Epidermal melanocyte (primary cell): ENCODE measurements at regions not wholly inside any gene's neighbourhood (a gene's known extent, or its start where the extent isn't known, plus 50 kb on each side); places are given as distances from the start of the nearest gene placed in this dataset.

Source experiments
- DNase-seq: peaks from one replicate; pipeline ENCODE4 v3.0.0; 2011; ENCODE audit warnings: low spot score; ENCODE audit not compliant: insufficient read length

DNA sequence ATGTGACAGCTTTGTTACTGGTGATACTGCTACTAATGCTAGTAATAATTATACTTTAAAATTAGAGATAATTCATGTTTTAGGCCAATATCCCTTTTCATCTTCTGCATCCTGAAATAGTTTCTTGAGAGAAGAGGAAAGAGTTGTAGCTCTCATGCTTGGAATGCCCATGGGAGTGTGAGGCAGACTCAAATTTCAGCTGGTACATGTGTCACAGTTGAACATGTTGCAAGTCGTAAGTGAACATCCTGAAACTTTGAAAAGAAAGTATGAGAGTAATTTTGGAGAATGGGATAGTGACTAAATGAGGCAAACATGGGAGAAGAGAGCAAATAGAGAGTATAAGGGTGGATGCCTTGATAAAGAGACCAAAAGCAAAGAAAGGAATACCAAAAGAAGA, 168.0 kb downstream of the TMTC3 start:
- peak; percentile 23 for DNase-seq

DNA sequence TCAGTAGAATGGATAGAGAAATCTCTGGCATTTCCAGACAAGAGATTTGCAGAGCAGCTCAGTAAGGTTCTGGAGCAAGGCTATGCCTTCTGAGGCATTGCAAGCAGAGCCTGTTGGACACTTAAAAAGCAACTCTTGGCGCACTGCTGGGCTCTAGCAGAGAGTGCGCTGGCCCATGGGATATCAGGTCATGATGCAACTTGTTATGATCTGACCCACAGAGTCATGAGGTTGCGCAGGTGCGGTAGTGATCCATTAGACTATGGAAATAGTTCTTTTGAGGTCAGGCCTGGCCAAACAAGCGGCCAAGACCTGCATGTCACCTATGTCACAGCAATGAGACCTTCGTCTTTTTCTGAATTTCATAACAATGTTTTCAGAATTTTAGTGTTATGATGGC, 168.6 kb downstream of the TMTC3 start:
- no peak for DNase-seq

- DNase-seq, result no peak
Observed at GRCh38 chr12:88313554-88313953, 171.4 kb downstream of the TMTC3 start.

DNA sequence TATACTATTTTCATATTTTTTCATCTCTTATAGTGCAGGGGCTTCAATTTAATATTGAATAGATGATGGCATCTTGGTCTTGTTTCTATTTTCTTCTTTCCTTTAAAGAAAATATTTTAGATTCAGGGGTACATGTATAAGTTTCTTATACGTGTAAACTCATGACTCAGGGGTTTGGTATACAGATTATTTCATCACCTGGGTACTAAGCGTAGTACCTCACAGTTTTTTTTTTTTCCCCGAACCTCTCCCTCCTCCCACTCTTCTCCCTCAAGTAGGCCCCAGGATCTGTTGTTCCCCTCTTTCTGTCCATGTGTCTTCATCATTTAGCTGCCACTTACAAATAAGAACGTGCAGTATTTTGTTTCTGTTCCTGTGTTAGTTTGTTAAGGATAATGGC, 172.6 kb downstream of the TMTC3 start:
- DNase-seq, result no peak

DNA sequence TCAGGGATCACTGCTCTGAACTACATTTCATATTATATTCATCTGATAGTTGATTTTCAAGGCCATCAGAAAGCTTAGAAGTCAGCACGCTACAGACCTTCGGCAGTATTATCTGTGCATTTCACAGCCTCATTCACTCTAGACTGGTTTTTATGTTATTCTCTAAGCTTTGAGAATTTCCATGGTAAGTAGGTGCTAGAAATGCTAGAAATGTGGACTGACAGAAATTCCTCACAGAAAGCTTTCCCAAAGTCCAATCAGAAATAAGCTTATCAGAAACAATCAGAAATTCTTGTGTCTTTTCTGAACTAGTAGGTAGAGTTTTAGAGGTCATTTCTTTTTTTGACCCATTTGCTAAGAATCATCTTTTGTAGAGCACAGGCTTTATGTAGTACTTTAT, 176.6 kb downstream of the TMTC3 start:
- DNase-seq, result no peak

- DNase-seq, result peak; percentile 21
Observed at GRCh38 chr12:88325076-88325815, 183.1 kb downstream of the TMTC3 start.

DNA sequence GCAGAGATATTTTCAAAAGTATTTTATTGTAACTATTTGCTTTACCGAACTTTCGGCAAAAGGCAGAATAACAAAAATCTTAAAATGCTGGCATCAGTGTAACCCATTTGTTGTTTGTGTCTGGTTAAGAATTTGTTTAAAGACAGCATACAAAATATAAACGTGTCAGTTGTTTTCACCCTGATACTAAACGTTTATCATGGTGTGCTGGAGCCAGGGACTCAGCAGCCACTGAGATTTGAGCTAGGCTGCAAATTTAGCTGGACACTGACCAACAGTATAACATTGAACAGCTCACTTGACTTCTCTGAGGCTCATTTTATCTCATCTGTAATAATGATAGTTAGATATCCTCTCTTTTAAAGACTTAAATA, 183.7 kb downstream of the TMTC3 start:
- DNase-seq, result no peak

- DNase-seq, result no peak
Observed at GRCh38 chr12:88327276-88327675, 185.2 kb downstream of the TMTC3 start.

- DNase-seq, result no peak
Observed at GRCh38 chr12:88328090-88328489, 186.0 kb downstream of the TMTC3 start.

- no peak for DNase-seq
Observed at GRCh38 chr12:88329833-88330232, 187.7 kb downstream of the TMTC3 start.

DNA sequence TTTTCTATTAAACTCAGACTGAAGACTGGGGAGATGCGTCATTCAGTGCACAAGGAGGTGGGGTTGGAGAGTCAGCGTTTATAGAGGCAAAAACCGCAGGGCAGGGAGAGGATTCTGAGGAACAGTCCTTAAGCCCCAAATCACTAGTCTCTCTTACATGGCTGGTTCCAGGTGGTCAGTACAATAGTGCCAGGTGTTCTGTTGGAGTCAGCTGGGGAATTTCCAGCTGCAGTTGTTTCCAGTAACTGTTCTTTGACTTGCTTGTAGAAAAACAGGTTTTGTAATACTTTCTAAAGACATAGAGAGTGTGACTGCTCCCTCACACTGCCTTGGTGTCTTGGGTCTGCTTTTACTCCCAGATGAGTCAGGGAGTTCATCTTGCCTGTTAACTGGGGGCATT, 192.2 kb downstream of the TMTC3 start:
- DNase-seq, result no peak

DNA sequence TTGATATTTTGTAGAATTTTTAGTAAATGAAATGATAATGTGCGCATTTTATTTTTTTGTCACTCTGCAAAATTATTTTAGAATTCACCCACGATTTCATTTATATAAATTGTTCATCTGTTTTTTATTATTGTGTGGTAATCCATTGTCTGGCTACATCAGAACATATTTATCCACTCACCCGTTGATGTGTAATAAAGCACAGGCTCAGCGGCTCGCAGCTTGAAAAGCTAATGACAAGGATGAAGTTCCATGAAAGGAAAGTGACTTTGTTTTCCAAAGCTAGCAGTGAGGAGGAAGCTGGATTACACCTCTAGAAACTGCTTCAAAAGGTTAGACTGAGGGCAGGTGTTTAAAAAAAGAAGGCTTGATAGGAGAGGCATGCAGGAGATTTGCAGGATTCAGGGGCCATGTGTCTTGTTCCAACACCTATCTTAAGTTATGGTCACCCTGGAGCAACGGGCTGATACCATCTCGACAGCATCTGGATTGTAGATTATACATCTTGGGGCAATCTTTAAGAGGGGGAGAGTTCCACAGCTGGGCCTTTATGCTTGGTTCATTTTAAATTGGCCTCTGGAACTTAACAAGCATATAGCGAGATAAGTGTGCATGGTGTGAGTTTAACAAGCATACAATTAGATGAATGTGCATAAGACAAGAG, 194.1 kb downstream of the TMTC3 start:
- DNase-seq, result no peak

- DNase-seq, result no peak
Observed at GRCh38 chr12:88338486-88338885, 196.4 kb downstream of the TMTC3 start.

DNA sequence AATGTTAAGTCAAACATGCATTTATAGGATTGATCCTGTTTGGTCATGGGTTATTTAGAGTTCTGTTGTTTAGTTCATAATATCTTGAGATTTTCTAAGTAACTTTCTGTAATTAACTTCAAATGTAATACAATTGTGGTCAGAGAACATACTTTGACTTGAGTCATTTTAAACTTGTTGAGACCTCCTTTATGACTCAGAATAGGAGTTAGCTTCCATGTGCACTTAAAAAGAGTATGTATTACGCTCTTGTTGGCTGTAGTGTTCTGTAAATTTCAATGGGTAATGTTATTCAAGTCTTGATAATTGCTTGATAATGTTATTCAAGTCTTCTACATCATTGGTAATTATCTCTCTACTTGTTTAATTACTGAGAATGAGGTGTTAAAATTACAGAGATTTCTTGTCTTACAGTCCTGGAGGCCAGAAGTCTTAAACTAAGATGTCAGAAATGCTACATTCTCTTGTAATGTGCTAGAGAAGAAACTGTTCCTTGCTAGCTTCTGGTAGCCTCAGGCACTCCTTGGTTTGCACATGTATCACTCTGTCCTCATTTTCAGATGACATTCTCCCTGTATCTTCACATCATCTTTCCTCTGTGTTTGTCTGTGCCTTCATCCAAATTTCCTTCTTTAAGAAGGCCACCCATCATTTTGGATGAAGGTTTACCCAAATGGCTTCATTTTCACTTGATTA, 197.3 kb downstream of the TMTC3 start:
- no peak for DNase-seq

DNA sequence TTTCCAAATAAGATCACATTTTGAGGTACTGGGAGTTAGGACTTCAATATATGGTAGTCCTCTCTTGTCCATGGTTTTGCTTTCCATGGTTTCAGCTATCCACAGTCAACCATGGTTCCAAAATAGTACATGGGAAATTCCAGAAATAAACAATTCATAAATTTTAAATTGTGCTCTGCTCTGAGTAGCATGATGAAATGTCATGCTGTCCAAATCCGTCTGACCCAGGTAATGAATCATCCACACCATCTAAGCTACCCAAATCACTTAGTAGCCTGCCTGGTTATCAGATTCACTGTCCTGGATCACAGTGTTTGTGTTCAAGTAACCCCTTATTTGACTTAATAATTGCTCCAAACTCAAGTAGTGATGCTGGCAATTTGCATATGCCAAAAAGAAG, 197.9 kb downstream of the TMTC3 start:
- no peak for DNase-seq

- DNase-seq, result no peak
Observed at GRCh38 chr12:88342251-88342806, 200.2 kb downstream of the TMTC3 start.

GRCh38 chr12:88351146-88351545, 209.0 kb downstream of the TMTC3 start:
- DNase-seq, result no peak

GRCh38 chr12:88354691-88355090, 212.6 kb downstream of the TMTC3 start:
- DNase-seq, result no peak

- DNase-seq, result no peak
Observed at GRCh38 chr12:88360343-88360742, 218.2 kb downstream of the TMTC3 start.

DNA sequence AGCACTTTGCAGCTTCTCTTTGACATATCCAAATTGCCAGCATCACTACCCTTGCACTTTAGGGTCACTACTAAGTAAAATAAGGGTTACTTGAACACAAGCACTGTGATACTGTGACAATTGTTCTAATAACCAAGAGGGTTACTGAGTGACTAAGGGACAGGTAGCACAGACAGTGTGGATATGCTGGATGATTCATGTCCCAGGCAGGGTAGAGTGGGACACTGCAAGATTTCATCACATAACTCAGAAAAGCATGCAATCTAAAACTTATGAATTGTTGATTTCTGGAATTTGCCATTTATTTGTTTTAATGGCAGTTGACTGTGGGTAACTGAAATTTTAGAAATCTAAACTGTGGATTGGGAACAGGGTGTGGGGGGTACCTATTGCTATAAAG, 218.8 kb downstream of the KITLG start:
- no peak for DNase-seq

DNA sequence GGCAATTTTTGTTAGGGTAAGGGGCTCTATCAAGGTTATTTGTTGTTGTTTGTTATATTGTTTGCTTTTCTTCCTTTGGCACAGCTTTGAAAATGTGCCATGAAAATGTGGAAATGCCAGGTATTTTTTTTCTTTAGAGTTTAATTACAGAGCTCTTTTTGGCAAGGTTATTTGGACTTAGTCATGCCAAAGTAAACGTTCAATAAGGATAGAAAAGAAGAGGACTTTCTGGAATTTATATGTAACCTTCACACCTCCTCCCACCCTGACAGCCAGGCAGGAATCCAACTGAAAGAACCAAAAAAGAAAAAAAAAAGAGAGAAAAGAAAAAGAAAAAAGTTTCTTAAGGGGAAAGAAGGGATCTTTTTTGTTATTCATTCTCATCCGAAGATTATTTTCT, 217.8 kb downstream of the KITLG start:
- DNase-seq, result no peak

GRCh38 chr12:88365403-88365802, 214.9 kb downstream of the KITLG start:
- no peak for DNase-seq
